A549 (cell line): ENCODE measurements at regions not wholly inside any gene's neighbourhood (a gene's known extent, or its start where the extent isn't known, plus 50 kb on each side); places are given as distances from the start of the nearest gene placed in this dataset.

Source experiments
- ATAC-seq, 2 experiments: fragments of 200-7000 bp in 1 of 2; fragments of >200 bp in 1 of 2; cut with Nextera tagmentation in 1 of 2; cut with Tn5 transposase in 1 of 2; 3 replicates each; pipeline versions ENCODE4 v1.8.0 to v1.9.1; 2018 to 2020; ENCODE audit warnings: mild to moderate bottlenecking in 1 of 2, moderate library complexity in 1 of 2
- CTCF ChIA-PET: fragments of 300-600 bp; sonication (Branson Sonifier 250); formaldehyde crosslinking; extraction: SDS; loops from one replicate; lab custom pipeline; 2021; ENCODE audit warnings: antibody characterized with exemption, inconsistent platforms; lab: Yijun Ruan, JAX
- POLR2A ChIA-PET: fragments of 350-600 bp; formaldehyde crosslinking; extraction: SDS; loops from one replicate; lab custom pipeline; 2021; ENCODE audit warnings: antibody characterized with exemption, inconsistent platforms; lab: Yijun Ruan, JAX
- DNase-seq, 2 experiments: peaks; one replicate each; pipeline versions ENCODE4 v3.0.0 to v3.0.0-alpha.2; 2011 to 2016; ENCODE audit warnings: low read depth in 1 of 2, low spot score in 1 of 2
- FAIRE-seq: peaks from 2 replicates; lab custom pipeline; 2011; peaks lifted over from hg19 to GRCh38; lab: Jason Lieb, UNC
- H3K27ac ChIP-seq, 2 experiments: fragments of >200 bp; sonication (Bioruptor Twin); formaldehyde crosslinking; 3 replicates each; pipeline ENCODE4 v1.5.1; 2016 to 2017
- H3K4me1 ChIP-seq: fragments of >200 bp; sonication (Bioruptor Twin); formaldehyde crosslinking; 3 replicates; pipeline ENCODE4 v1.6.1; 2016
- H3K4me2 ChIP-seq: fragments of >200 bp; sonication (Bioruptor Twin); formaldehyde crosslinking; 3 replicates; pipeline ENCODE4 v1.6.1; 2016
- H3K4me3 ChIP-seq: fragments of >200 bp; sonication (Bioruptor Twin); formaldehyde crosslinking; 3 replicates; pipeline ENCODE4 v1.5.1; 2016
- H3K9me3 ChIP-seq: fragments of >200 bp; sonication (Bioruptor Twin); formaldehyde crosslinking; 3 replicates; pipeline ENCODE4 v1.6.1; 2016
- BCL3 ChIP-seq: fragments of >200 bp; sonication (Bioruptor Twin); formaldehyde crosslinking; IDR thresholded peaks from 3 replicates; pipeline ENCODE4 v1.6.1; 2016
- BHLHE40 ChIP-seq: IDR thresholded peaks from 2 replicates; pipeline ENCODE4 v1.6.1; 2012; ENCODE audit warnings: low read depth, low read length, inconsistent platforms
- CBX8 ChIP-seq: fragments of 200-600 bp; sonication (generic); IDR thresholded peaks from 2 replicates; pipeline ENCODE4 v1.6.1; 2016
- CHD2 ChIP-seq: fragments of 150-350 bp; IDR thresholded peaks from 2 replicates; pipeline ENCODE4 v1.6.1; 2014; ENCODE audit warnings: low read length; ENCODE audit not compliant: partially characterized antibody
- CHD4 ChIP-seq: fragments of 200-600 bp; sonication (generic); IDR thresholded peaks from 2 replicates; pipeline ENCODE4 v1.6.1; 2016; ENCODE audit warnings: antibody characterized with exemption, mild to moderate bottlenecking, borderline replicate concordance
- CTCF ChIP-seq: fragments of >200 bp; sonication (Bioruptor Twin); formaldehyde crosslinking; IDR thresholded peaks from 3 replicates; pipeline ENCODE4 v1.5.1; 2016
- ELK1 ChIP-seq: fragments of 150-350 bp; IDR thresholded peaks from 2 replicates; pipeline ENCODE4 v1.6.1; 2014; ENCODE audit warnings: low read depth, mild to moderate bottlenecking, low read length
- ESRRA ChIP-seq: fragments of 150-350 bp; IDR thresholded peaks from 2 replicates; pipeline ENCODE4 v1.6.1; 2014; ENCODE audit warnings: mild to moderate bottlenecking, low read length, borderline replicate concordance
- FOXS1 ChIP-seq: fragments of 250-450 bp; sonication (Bioruptor Pico); IDR thresholded peaks from 2 replicates; pipeline ENCODE4 v1.5.0; 2020; ENCODE audit warnings: mild to moderate bottlenecking, moderate library complexity
- HOXB5 ChIP-seq: fragments of 250-450 bp; sonication (Bioruptor Pico); IDR thresholded peaks from 2 replicates; pipeline ENCODE4 v1.5.0; 2020; ENCODE audit warnings: mild to moderate bottlenecking, moderate library complexity
- JUN ChIP-seq, 2 experiments: fragments of >200 bp; sonication (Bioruptor Twin); formaldehyde crosslinking; IDR thresholded peaks; 2 replicates in 1 of 2; 3 replicates in 1 of 2; pipeline ENCODE4 v1.6.1; 2016 to 2017
- KDM5A ChIP-seq: fragments of 200-600 bp; sonication (generic); IDR thresholded peaks from 2 replicates; pipeline ENCODE4 v1.6.1; 2016; ENCODE audit warnings: antibody characterized with exemption, mild to moderate bottlenecking
- MAX ChIP-seq: IDR thresholded peaks from 2 replicates; pipeline ENCODE4 v1.6.1; 2012
- MAZ ChIP-seq: fragments of 150-350 bp; IDR thresholded peaks from 2 replicates; pipeline ENCODE4 v1.6.1; 2014; ENCODE audit warnings: antibody characterized with exemption, low read depth, low read length, borderline replicate concordance
- MYC ChIP-seq: IDR thresholded peaks from 2 replicates; pipeline ENCODE4 v1.6.1; 2012; ENCODE audit warnings: mild to moderate bottlenecking, inconsistent platforms, low read length, improper control_type of control experiment, borderline replicate concordance
- NFE2L2 ChIP-seq: fragments of 150-350 bp; conservative IDR thresholded peaks from 2 replicates; pipeline ENCODE4 v1.6.1; 2014; ENCODE audit warnings: low read length
- RARB ChIP-seq: fragments of 250-450 bp; sonication (Bioruptor Pico); IDR thresholded peaks from 2 replicates; pipeline ENCODE4 v1.8.0; 2021; ENCODE audit warnings: mild to moderate bottlenecking, moderate library complexity
- RFX5 ChIP-seq: fragments of 450-650 bp; IDR thresholded peaks from 2 replicates; pipeline ENCODE4 v1.7.1; 2014; ENCODE audit warnings: antibody characterized with exemption, mild to moderate bottlenecking, moderate library complexity
- TP53 ChIP-seq: fragments of 250-450 bp; sonication (Bioruptor Pico); IDR thresholded peaks from 2 replicates; pipeline ENCODE4 v1.5.0; 2021; ENCODE audit warnings: mild to moderate bottlenecking, moderate library complexity
- USF2 ChIP-seq: fragments of 450-650 bp; IDR thresholded peaks from 2 replicates; pipeline ENCODE4 v1.6.1; 2014; ENCODE audit warnings: antibody characterized with exemption
- ZSCAN20 ChIP-seq: fragments of 250-450 bp; sonication (Bioruptor Pico); IDR thresholded peaks from 2 replicates; pipeline ENCODE4 v1.8.0; 2022; ENCODE audit warnings: mild to moderate bottlenecking, moderate library complexity
- WGBS: methylation state at CpG from one replicate; pipeline ENCODE4 v1.1.6; 2017; ENCODE audit errors: missing lambda C conversion rate; 5-methylcytosine and 5-hydroxymethylcytosine counted together
- TF ChIP-seq, protein P1 (sequence below): fragments of 250-450 bp; sonication (Bioruptor Pico); IDR thresholded peaks from 2 replicates; pipeline ENCODE4 v1.5.0; 2021; ENCODE audit warnings: mild to moderate bottlenecking, moderate library complexity, borderline replicate concordance

DNA sequence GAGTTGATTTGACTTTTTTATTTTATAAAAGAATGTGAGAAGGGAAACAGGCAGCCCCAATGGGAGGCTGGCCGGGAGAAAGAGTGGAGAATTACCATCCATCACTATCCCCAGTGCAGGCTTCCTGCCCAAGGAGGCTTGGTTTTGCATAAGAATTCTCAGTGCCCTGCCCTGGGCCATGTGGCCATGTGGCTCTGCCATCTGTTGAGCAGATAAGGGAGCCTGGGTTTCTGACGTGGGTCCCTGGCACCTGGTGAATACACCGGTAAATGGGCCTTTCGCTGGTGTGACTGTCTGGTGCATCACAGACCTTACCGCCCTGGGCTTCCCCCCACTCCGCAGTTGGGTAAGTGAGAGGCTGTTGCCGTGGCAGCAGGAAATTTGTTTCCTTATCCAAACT, 54.5 kb upstream of the TMEM163 start:
- POLR2A ChIA-PET = no interaction called here
- Histone ChIP-seq H3K4me2 (no peak overlapping the region), H3K9me3 (no peaks in the 10 kb centered on the region), H3K27ac (no peak overlapping the region), H3K4me3 (no peak overlapping the region), H3K4me1 (no peaks in the 10 kb centered on the region)
- 72% methylated on average over 7 of the region's 7 CpGs for WGBS
- TF ChIP-seq FOXS1 = no peak
- no peak for TF ChIP-seq MAZ
- no peak for TF ChIP-seq BHLHE40
- TF ChIP-seq ZSCAN20 (CRISPR knock-in tag) = no peak
- TF ChIP-seq TP53 = no peak
- TF ChIP-seq MAX = no peak
- TF ChIP-seq CTCF = no peak
- TF ChIP-seq HOXB5 (CRISPR knock-in tag) = no peak
- DNase-seq = no peak
- no peak for FAIRE-seq
- ATAC-seq = no peak
- CTCF ChIA-PET = no interaction called here

- WGBS = 43% methylated on average over 7 of the region's 7 CpGs
- TF ChIP-seq CBX8 = no peak
- no peak for TF ChIP-seq CHD4
- no peak for TF ChIP-seq KDM5A
- TF ChIP-seq RARB (CRISPR knock-in tag) = no peak
- no peak for TF ChIP-seq ELK1
- Histone ChIP-seq H3K4me2 (no peak overlapping the region), H3K27ac (no peak overlapping the region), H3K9me3 (no peaks in the 10 kb centered on the region), H3K4me3 (no peak overlapping the region), H3K4me1 (no peaks in the 10 kb centered on the region)
- FAIRE-seq (no peak), ATAC-seq (no peak), DNase-seq (no peak)
- ChIA-PET POLR2A (no interaction called here), CTCF (no interaction called here)
Measured at GRCh38 chr2:134773759-134774742, 55.3 kb upstream of the TMEM163 start.

DNA sequence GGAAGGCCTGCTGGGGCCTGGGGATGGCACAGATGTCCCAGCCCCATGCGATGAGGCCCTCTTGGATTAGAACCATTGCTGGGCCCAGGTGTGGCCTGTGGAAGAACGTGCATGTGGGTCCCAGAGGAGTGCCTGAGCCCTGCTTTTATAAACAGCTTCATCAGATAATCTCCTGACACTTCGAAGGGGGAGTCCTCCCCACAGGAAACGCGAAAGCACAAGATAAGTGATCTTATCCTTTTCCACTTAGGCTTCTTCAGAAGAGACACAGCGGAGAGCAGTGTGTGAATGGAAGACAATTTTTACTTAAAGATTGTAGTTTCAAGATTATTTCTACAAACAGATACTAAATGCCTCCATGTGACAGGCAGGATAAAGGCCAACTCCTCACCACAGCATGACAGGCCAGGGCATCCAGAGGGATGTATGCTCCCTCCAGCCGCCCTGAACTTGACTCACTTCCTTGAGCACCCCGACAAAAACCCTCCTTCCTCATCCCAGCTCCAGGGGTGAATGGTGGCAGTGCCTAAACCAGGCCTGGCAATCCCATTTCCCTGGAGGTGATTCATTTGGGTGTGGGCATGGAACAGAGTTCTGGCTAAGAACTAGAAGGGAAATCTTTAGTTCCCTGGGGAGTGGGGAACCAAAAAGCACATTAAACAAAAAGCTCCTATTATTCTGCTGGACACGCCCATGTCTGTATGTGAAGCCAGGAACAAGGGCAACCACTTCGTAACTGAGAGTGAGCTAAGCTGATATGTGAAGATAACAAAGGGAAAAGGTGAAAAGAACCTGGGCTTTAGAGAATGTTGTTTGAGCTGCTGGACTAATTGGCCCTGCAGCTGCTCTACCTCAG, 56.2 kb upstream of the TMEM163 start:
- H3K27ac ChIP-seq = no peak overlapping the region
- 62% methylated on average over 10 of the region's 10 CpGs for WGBS
- POLR2A ChIA-PET = no interaction called here
- H3K4me3 ChIP-seq = no peak overlapping the region
- no peak for DNase-seq
- FAIRE-seq = no peak
- CTCF ChIA-PET = no interaction called here
- no peak for ATAC-seq
- H3K4me1 ChIP-seq = no peaks in the 10 kb centered on the region
- no peaks in the 10 kb centered on the region for H3K9me3 ChIP-seq
- no peak overlapping the region for H3K4me2 ChIP-seq
- TF ChIP-seq MYC = no peak
- TF ChIP-seq NFE2L2 = no peak
- TF ChIP-seq JUN (IDR thresholded peaks at IDR 0.05) = no peak
- no peak for TF ChIP-seq RFX5
- no peak for TF ChIP-seq ZSCAN20 (CRISPR knock-in tag)
- no peak for TF ChIP-seq CHD2
- no peak for TF ChIP-seq MAZ
- TF ChIP-seq, protein P1, sequence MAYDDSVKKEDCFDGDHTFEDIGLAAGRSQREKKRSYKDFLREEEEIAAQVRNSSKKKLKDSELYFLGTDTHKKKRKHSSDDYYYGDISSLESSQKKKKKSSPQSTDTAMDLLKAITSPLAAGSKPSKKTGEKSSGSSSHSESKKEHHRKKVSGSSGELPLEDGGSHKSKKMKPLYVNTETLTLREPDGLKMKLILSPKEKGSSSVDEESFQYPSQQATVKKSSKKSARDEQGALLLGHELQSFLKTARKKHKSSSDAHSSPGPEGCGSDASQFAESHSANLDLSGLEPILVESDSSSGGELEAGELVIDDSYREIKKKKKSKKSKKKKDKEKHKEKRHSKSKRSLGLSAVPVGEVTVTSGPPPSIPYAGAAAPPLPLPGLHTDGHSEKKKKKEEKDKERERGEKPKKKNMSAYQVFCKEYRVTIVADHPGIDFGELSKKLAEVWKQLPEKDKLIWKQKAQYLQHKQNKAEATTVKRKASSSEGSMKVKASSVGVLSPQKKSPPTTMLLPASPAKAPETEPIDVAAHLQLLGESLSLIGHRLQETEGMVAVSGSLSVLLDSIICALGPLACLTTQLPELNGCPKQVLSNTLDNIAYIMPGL (CRISPR knock-in tag) = no peak
- TF ChIP-seq ESRRA = no peak
- no peak for TF ChIP-seq BCL3
- no peak for TF ChIP-seq ELK1
- no peak for TF ChIP-seq USF2
